ENCODE measurements at regions not wholly inside any gene's neighbourhood (a gene's known extent, or its start where the extent isn't known, plus 50 kb on each side); places are given as distances from the start of the nearest gene placed in this dataset.
A peak's percentile ranks its signal among the peaks of the same experiment; 100 is the strongest.

- DNase-seq: no peak
Measured at GRCh38 chr6:125499535-125499934, 197.8 kb upstream of the HDDC2 start.

GRCh38 chr6:125503181-125503580, 201.4 kb upstream of the HDDC2 start:
- no peak for DNase-seq

- DNase-seq: no peak
Measured at GRCh38 chr6:125507987-125508655, 206.4 kb upstream of the HDDC2 start.

- DNase-seq: no peak
Measured at GRCh38 chr6:125508793-125509192, 207.0 kb upstream of the HDDC2 start.

- no peak for DNase-seq
Measured at GRCh38 chr6:125509477-125509876, 207.7 kb upstream of the HDDC2 start.

- DNase-seq: no peak
Measured at GRCh38 chr6:125510405-125510804, 208.6 kb upstream of the HDDC2 start.

- DNase-seq: no peak
Measured at GRCh38 chr6:125511809-125512396, 210.1 kb upstream of the HDDC2 start.

- peak; percentile 2 for DNase-seq
Measured at GRCh38 chr6:125512621-125513020, 210.9 kb upstream of the HDDC2 start.

- no peak for DNase-seq
Measured at GRCh38 chr6:125513978-125514377, 212.2 kb upstream of the HDDC2 start.

GRCh38 chr6:125516644-125517043, 214.9 kb upstream of the HDDC2 start:
- DNase-seq: no peak

GRCh38 chr6:125519367-125519766, 217.6 kb upstream of the HDDC2 start:
- DNase-seq: no peak

GRCh38 chr6:125524356-125524755, 222.6 kb upstream of the HDDC2 start:
- no peak for DNase-seq

GRCh38 chr6:125526007-125526720, 223.3 kb upstream of the HEY2 start:
- no peak for DNase-seq

GRCh38 chr6:125528621-125529041, 220.8 kb upstream of the HEY2 start:
- DNase-seq: no peak

GRCh38 chr6:125529061-125529460, 220.4 kb upstream of the HEY2 start:
- no peak for DNase-seq

- DNase-seq: no peak
Measured at GRCh38 chr6:125533710-125534397, 215.6 kb upstream of the HEY2 start.

- no peak for DNase-seq
Measured at GRCh38 chr6:125534430-125535263, 214.8 kb upstream of the HEY2 start.

- DNase-seq: no peak
Measured at GRCh38 chr6:125537090-125537489, 212.3 kb upstream of the HEY2 start.

- no peak for DNase-seq
Measured at GRCh38 chr6:125539892-125540291, 209.5 kb upstream of the HEY2 start.

- DNase-seq: no peak
Measured at GRCh38 chr6:125544819-125545218, 204.6 kb upstream of the HEY2 start.

- no peak for DNase-seq
Measured at GRCh38 chr6:125546841-125547251, 202.6 kb upstream of the HEY2 start.

GRCh38 chr6:125547381-125547780, 202.1 kb upstream of the HEY2 start:
- no peak for DNase-seq

Measured in CD4-positive, alpha-beta T cell treated with Interleukin-10 for 1 hour (primary cell).